Right kidney (tissue), 1 donor: ENCODE measurements at regions not wholly inside any gene's neighbourhood (a gene's known extent, or its start where the extent isn't known, plus 50 kb on each side); places are given as distances from the start of the nearest gene placed in this dataset.

Source experiments
- DNase-seq: peaks from one replicate; pipeline ENCODE4 v3.0.0-alpha.2; 2016

- no peak for DNase-seq
These were observed 163.7 kb downstream of the GXYLT1 start for GRCh38 chr12:41981013-41981412.

- no peak for DNase-seq
These were observed 164.3 kb downstream of the GXYLT1 start for GRCh38 chr12:41980390-41980789.

GRCh38 chr12:41979574-41979973, 165.1 kb downstream of the GXYLT1 start:
- no peak for DNase-seq

DNA sequence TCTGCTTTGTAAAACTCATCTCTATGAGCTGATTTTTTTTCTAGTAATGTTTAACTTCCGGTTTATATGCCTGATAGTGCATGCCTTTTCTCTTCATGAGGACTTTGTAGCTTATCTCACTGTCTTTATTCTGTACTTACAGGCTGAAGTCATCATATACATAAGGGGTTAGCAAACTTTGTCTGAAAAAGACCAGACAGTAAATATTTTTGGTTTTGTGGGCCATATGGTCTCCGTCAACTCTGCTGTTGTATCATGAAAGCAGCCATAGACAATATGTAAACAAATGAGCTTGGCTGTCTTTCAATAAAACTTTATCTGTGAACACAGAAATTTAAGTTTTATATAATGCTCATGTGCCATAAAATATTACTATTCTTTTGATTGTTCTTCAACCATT, 172.1 kb downstream of the GXYLT1 start:
- DNase-seq = no peak

- no peak for DNase-seq
These were observed 172.5 kb downstream of the GXYLT1 start for GRCh38 chr12:41972196-41972595.

DNA sequence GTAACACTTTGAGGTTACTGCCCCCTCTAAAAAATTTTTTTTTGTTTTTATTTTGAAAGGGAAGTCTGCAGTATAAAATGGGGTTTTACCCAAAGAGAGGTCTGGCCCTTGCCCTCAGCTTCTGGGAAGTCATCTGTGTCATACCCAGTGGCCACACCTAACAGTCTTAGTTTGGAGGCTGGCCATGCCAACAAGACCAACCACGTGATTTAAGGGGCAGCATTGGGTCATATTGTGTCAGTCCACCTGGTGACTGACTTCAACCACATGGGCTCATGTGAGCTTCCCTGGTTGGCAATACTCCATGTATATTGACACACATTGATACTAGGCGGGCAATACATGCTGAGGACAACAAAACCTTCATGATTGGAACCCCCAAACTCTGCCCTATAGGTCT, 173.9 kb downstream of the GXYLT1 start:
- DNase-seq = no peak

- DNase-seq = no peak
These were observed 176.1 kb downstream of the GXYLT1 start for GRCh38 chr12:41968599-41968998.

DNA sequence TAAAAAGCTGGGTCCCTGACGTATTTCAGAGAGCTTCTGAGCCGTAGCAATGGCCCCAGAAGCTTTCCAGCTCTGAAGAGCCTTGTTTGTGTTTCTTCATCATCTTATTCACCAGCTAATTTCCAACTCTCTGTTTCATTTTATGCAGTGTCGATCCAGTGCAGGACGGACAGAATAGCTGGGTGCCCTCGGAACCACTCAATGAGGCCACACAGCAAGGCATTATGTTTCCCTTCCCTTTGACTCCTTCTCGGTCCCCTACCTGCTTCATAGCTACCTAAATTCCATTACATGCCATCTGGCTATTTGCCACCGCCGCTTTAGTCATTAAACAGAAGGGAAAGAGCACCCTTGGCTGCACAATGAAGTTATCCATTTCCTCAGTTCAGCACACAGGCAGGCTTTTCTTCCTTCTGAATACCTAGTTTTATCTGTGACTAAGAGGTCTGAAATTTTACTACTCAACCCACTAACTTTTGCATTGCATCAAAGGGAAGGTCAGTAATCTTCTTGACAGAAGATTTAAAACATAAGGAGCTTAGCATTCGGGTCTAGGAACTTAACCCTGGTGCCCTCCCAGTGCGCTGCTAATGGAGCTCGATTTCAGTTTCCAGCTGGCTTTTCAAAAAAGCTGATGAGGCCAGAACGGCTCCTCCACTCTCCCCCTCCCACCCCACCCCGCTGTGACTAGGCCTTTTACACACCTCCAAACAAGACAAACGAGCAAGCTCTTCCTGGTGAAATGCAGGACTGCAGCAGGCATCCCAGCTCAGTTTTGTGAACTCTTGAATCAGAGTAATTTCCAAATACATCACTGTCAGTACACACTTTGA, 176.8 kb downstream of the GXYLT1 start:
- DNase-seq = peak; percentile 44

DNA sequence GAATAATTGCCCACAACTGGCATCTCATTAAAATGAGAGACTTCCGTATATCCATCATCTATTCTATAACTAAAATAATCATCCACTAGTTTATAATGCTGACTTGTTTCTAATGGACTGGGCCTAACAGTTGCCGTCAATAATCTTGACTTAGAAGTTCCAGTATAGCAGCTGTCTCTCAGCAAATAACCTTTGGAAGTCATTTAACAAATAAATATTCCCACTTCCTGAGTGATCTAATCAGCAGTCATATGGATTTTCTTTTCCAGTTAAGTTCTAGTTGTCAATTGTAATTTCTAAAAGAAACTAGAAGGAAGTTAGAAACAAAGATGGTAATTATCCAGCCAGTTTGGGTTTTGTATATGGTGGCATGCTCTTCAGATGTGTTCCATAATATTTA, 177.8 kb downstream of the GXYLT1 start:
- DNase-seq = no peak

DNA sequence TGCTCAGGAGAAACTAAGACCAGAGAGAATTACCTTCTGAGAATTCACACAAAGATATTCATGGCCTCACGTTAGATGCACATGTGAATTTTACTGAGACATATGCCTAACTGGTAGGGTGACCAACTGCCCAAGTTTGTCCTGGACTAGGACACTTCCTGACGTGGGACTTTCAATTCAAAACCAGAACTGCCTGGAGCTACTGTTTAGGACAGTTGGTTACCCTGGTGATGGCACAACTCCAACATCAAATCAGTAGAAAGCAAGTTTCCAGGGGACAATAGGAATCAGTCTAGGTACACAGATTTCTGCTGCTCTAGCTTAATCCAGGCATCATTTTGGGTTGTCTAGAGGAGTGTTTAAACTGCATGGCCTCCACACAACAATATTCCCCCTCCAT, 178.7 kb downstream of the GXYLT1 start:
- no peak for DNase-seq

DNA sequence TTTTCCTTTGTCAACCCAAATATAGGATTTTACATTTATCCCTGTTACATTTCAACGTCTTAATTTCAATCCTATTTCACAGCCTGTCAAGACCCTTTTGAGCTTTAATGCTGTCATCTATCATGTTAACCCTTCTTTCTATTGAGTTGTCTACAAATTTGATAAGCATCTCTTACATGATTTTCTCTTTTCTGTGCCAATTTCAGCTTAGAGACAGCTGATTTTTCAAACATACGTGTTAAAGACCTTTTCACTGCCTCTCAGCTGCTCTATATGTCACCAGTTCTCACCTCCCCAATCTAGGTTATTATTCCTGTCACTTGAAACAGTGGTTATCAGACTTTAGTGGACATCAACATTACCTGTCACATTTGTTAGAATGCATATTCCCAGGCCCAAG, 181.3 kb downstream of the GXYLT1 start:
- no peak for DNase-seq

GRCh38 chr12:41962171-41962572, 182.5 kb downstream of the GXYLT1 start:
- no peak for DNase-seq

DNA sequence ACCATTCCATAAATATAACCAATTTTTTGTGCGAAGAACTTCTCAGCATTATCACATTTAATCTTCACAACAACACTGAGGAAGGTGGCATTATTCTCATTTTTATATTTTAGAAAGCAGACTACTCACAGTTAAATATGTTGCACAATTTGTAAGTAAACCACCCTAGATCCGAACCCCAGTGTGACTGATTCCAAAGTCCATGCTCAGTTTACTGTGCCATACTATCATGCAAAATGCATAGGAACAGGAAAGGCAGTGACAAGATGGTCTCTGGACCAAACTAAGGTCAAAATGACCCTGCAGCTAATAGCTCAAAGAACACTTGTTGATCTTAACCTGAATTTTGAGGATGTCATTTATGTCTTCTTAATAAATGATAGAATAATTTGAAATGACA, 185.4 kb downstream of the GXYLT1 start:
- DNase-seq = no peak

- no peak for DNase-seq
These were observed 188.3 kb downstream of the GXYLT1 start for GRCh38 chr12:41956353-41956752.

- no peak for DNase-seq
These were observed 194.2 kb downstream of the GXYLT1 start for GRCh38 chr12:41950455-41950854.

- no peak for DNase-seq
These were observed 198.6 kb downstream of the GXYLT1 start for GRCh38 chr12:41946106-41946505.

DNA sequence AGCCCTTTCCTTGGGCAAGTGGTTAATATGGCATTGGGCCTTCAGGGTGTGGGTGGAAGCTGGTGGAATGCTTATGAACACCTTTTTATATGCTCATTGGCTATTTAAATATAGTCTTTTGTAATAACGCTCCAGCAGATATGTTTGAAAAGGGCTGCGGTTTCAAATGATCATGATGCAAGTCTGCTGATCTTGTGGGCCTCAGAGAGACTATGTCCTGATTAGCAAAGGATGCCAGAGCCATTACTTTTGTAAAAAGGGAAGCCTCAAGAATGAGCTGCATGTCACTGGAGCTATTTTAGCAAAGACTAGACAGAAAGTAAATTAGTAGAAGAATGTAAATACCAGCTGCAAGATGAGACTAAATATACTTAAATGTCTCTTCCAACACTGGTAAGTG, 200.5 kb downstream of the GXYLT1 start:
- no peak for DNase-seq

DNA sequence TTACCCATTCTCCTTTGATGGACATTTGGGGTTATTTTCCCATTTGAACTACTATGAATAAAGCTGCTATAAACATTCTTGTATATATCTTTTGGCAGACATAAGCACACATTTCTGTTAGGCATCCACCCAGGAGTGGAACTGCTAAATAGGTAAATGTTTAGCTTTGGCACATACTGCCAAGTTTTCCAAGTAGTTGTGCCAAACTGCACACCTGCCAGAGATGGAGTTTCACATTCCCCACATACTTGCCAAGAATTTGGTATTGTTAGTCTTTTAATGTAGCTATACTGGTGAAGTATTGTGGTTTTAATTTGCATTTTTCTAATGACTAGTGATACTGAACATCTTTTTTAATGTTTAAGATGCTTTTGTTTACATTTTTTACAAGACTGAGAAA, 201.0 kb downstream of the GXYLT1 start:
- no peak for DNase-seq

DNA sequence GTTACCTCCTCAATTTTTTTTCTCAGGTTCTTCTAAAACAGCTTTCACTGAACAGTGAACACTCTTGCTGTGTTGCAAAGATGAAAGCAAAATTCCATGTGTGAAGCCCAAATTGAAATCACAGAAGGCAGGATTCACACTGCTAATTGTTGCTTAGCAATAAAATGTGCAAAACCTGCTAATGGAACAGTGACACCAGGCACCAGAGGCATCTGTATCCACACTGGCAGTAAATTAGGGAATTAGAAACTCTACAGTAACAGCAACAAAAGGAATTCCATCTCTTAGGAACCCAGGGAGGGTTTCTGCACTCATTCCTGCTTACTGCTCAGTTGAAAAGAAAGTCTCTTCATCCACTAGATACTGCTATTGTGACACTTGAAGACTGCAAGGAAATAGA, 202.3 kb downstream of the GXYLT1 start:
- DNase-seq = no peak

- DNase-seq = no peak
These were observed 203.6 kb downstream of the GXYLT1 start for GRCh38 chr12:41941079-41941478.

GRCh38 chr12:41940571-41940970, 204.1 kb downstream of the GXYLT1 start:
- DNase-seq = no peak

DNA sequence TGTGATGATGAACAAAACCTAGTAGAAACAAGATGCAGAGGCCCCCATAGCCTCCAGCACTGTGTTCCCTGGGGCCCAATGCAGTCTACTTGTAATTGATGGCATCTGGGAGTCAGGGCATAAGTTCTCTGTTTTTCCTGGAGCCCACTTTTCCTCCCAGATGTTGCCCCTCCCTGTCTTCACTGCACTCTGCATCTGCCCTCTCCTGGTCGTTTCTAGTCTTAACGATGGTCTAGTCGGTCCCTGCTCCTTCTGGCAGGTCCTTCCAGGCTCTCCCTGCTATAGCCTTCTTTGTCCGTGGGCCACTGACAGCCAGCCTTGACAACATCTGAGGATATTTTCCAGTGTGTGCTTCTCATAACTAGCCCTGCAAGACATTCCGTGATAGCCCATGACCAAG, 208.3 kb downstream of the GXYLT1 start:
- DNase-seq = no peak

GRCh38 chr12:41935911-41936310, 208.8 kb downstream of the GXYLT1 start:
- DNase-seq = no peak

DNA sequence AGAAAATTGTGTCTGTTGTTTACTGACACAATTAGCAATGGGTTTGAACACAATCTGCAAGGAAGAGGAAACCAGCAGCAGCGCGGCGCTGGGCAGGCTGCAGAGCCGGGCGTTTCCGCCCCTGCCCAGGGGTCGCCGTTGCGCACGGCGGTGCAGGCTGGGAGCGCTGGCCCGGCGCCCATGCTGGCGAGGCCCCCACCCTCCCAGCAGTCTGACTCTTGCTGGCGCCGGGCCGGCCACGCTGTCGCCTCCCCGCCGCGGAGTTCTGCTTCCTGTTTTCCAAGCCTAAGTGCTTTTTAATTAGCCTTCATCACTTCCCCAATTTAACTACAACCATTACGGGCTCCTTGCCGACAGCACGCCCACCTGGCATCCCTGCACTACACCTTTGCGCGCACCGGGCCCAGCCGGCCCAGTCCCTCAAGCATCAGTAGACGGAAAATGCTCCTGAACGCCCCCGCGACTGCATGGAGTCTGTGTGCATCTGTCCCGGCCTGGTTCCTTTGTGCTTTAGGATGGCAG, 212.1 kb downstream of the GXYLT1 start:
- peak; percentile 84 for DNase-seq
